Gastroesophageal sphincter (tissue), 4 donors: ENCODE measurements at regions not wholly inside any gene's neighbourhood (a gene's known extent, or its start where the extent isn't known, plus 50 kb on each side); places are given as distances from the start of the nearest gene placed in this dataset.

ENCODE experiments used
- ATAC-seq: fragments of 150-250 bp; one replicate; pipeline ENCODE4 v1.9.1; 2016; ENCODE audit warnings: mild to moderate bottlenecking, moderate library complexity
- H3K27ac ChIP-seq, 4 donors: fragments of 200-600 bp; sonication (generic) in 3 of 4; 1 replicate in 3 of 4; 2 replicates in 1 of 4; pipeline ENCODE4 v1.5.1; 2016 to 2019
- H3K27me3 ChIP-seq: fragments of 200-600 bp; sonication (generic); one replicate; pipeline ENCODE4 v1.5.1; 2019
- H3K36me3 ChIP-seq, 2 donors: fragments of 200-600 bp; sonication (generic); one replicate each; pipeline ENCODE4 v1.5.1; 2019; ENCODE audit warnings: control low read depth in 1 of 2
- H3K4me1 ChIP-seq, 3 donors: fragments of 200-600 bp; sonication (generic); 1 replicate in 2 of 3; 2 replicates in 1 of 3; pipeline ENCODE4 v1.5.1; 2016 to 2019; ENCODE audit warnings: control low read depth in 2 of 3
- H3K4me3 ChIP-seq, 2 donors: fragments of 200-600 bp; sonication (generic); one replicate each; pipeline ENCODE4 v1.5.1; 2019; ENCODE audit warnings: mild to moderate bottlenecking in 1 of 2, moderate library complexity in 1 of 2
- H3K9me3 ChIP-seq, 3 donors: fragments of 200-600 bp; sonication (generic); one replicate each; pipeline ENCODE4 v1.5.1; 2017 to 2019; ENCODE audit warnings: control low read depth in 2 of 3
- EP300 ChIP-seq: sonication (generic); formaldehyde crosslinking; IDR thresholded peaks from one replicate; pipeline ENCODE4 v1.6.1; 2017; ENCODE audit warnings: antibody characterized with exemption, mild to moderate bottlenecking
- POLR2A ChIP-seq, 2 donors: fragments of 450-650 bp; IDR thresholded peaks; one replicate each; pipeline ENCODE4 v1.6.1; 2017; ENCODE audit warnings: antibody characterized with exemption in 2 of 2, mild to moderate bottlenecking in 2 of 2, moderate library complexity in 1 of 2
- POLR2AphosphoS5 ChIP-seq: sonication (generic); formaldehyde crosslinking; IDR thresholded peaks from one replicate; pipeline ENCODE4 v1.6.1; 2017; ENCODE audit warnings: antibody characterized with exemption
- WGBS, 2 donors: methylation state at CpG; one replicate each; pipeline ENCODE4 v1.1.5; 2018; ENCODE audit warnings: low coverage in 1 of 2; 5-methylcytosine and 5-hydroxymethylcytosine counted together
- TF ChIP-seq, protein P1 (sequence below), 4 experiments: fragments of 200-600 bp in 2 of 4; fragments of 450-650 bp in 2 of 4; sonication (generic) in 1 of 4; IDR thresholded peaks; one replicate each; pipeline ENCODE4 v1.5.1; 2017 to 2019; ENCODE audit warnings: antibody characterized with exemption in 4 of 4, mild to moderate bottlenecking in 2 of 4, moderate library complexity in 2 of 4

DNA sequence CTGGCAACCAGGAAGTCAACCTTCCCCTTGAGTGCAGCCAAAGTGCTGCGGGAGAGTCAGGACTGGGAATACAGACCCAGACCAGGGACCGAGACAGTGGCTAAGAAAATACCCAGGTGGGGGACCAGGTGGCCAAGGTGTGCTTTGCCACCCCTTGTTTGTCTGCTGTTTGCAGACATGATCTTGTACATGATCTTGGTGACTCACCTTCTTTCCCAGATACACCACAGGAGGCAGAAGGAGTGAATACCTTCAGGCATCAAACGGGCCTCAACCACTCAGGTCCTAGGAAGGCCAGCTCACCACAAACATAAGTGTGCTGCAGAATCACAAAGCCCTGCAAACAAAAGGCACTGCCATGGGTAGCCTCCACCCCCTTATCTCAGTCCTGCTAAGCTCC is 62.0 kb downstream of the CNGA2 start:
- Histone ChIP-seq H3K4me1 (no peaks in the 10 kb centered on the region), H3K27ac (no peak overlapping the region), H3K27me3 (no peaks in the 10 kb centered on the region), H3K9me3 (no peaks in the 10 kb centered on the region), H3K36me3 (no peaks in the 10 kb centered on the region), H3K4me3 (no peak overlapping the region)
- ATAC-seq, result no peak
- WGBS, 2 donors, result 71% methylated on average over 1 of the region's 3 CpGs; no CpG with 5 or more reads in 1 of the 2 donors
- TF ChIP-seq POLR2A (IDR thresholded peaks at IDR 0.05) (no peak), EP300 (no peak), POLR2AphosphoS5 (no peak)
- TF ChIP-seq, protein P1, sequence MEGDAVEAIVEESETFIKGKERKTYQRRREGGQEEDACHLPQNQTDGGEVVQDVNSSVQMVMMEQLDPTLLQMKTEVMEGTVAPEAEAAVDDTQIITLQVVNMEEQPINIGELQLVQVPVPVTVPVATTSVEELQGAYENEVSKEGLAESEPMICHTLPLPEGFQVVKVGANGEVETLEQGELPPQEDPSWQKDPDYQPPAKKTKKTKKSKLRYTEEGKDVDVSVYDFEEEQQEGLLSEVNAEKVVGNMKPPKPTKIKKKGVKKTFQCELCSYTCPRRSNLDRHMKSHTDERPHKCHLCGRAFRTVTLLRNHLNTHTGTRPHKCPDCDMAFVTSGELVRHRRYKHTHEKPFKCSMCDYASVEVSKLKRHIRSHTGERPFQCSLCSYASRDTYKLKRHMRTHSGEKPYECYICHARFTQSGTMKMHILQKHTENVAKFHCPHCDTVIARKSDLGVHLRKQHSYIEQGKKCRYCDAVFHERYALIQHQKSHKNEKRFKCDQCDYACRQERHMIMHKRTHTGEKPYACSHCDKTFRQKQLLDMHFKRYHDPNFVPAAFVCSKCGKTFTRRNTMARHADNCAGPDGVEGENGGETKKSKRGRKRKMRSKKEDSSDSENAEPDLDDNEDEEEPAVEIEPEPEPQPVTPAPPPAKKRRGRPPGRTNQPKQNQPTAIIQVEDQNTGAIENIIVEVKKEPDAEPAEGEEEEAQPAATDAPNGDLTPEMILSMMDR (IDR thresholded peaks at IDR 0.05), result no peak

DNA sequence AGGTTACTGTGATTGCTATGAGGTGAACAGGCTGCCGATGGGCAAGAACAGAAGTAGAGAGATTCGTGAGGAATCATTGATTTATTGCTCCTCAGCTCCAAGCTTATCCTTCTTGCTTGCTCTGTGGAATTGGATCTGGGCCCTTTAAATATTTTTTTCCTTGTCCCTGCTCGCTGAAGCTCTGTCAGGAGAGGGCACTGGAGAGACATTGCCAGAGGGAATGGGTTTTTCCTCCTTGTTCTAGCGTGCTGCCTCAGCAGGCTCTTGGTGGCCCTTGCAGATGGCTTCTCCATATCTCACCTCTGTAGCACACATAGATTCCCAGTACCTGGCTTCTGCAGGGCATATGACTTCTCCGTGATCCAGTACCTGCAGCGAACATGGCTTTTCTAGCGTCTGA is 67.4 kb downstream of the CNGA2 start:
- TF ChIP-seq POLR2A (IDR thresholded peaks at IDR 0.05) (no peak), POLR2AphosphoS5 (no peak), EP300 (no peak)
- TF ChIP-seq, protein P1 (IDR thresholded peaks at IDR 0.05), result no peak
- Histone ChIP-seq H3K4me1 (no peaks in the 10 kb centered on the region), H3K27ac (no peak overlapping the region), H3K36me3 (no peaks in the 10 kb centered on the region), H3K4me3 (no peak overlapping the region), H3K9me3 (no peaks in the 10 kb centered on the region), H3K27me3 (no peaks in the 10 kb centered on the region)
- 50 to 66% methylated on average over 2 to 6 of the region's 7 CpGs for WGBS, 2 donors
- no peak for ATAC-seq

DNA sequence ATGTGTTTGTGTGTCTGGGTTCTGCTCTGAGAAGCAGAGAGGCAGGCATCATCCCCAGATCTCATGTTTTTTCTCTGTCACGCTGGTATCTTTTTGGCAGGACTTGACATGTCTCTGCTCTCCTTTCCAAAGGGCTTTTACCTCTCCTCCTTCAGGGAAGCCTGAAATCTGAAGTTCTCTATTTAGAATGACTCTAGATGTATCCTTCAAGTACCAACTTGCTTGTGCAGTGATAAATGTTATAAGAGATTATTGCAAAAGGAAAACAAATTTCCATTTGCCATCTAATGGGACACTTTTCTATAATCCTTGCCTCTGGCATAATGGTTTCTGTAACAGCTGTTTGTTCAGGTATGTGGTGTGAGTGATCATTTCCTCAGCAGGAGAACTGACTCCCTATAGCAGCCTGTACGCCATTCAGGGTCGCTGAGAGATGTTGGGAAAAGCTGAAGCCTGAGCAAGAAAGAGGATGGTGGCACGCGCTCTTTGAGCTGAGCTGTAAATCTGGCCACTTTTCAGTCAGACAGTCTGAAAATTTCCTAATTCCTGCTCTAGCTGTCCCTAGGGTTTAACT is 72.5 kb downstream of the CNGA2 start:
- no peak for ATAC-seq
- H3K4me1 ChIP-seq, result no peaks in the 10 kb centered on the region
- H3K27ac ChIP-seq, result no peak overlapping the region
- H3K27me3 ChIP-seq, result no peaks in the 10 kb centered on the region
- H3K36me3 ChIP-seq, result no peaks in the 10 kb centered on the region
- H3K4me3 ChIP-seq, result no peak overlapping the region
- no peaks in the 10 kb centered on the region for H3K9me3 ChIP-seq
- WGBS, 2 donors, result 83% methylated on average over 1 of the region's 5 CpGs; no CpG with 5 or more reads in 1 of the 2 donors
- no peak for TF ChIP-seq POLR2AphosphoS5
- TF ChIP-seq POLR2A (IDR thresholded peaks at IDR 0.05), result no peak
- TF ChIP-seq, protein P1 (IDR thresholded peaks at IDR 0.05), result no peak
- no peak for TF ChIP-seq EP300

DNA sequence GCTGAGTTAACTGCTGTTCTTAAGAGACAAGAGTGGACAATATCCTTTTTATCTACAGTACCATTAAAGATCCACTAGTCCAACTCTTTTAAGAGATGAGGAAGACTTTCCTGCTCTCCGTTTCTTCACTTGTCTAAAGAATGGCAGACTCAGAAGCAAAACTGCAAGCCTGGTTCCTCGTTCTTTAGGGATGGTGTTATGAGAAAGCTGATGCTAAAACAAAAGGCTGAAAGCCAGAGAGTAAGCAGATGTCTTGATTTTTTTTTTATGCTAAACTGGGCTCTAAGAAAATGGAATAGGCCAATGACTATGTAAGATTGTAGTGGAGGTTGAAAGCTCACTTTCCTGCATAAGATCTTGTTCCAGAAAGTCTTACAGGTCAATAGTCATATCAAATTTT is 78.1 kb downstream of the CNGA2 start:
- H3K36me3 ChIP-seq, result no peaks in the 10 kb centered on the region
- no peak for ATAC-seq
- H3K4me3 ChIP-seq, result no peak overlapping the region
- no peak overlapping the region for H3K27ac ChIP-seq
- WGBS, 2 donors, result 47 to 52% methylated on average over 2 of the region's 2 CpGs
- no peaks in the 10 kb centered on the region for H3K9me3 ChIP-seq
- no peaks in the 10 kb centered on the region for H3K4me1 ChIP-seq
- TF ChIP-seq, protein P1 (IDR thresholded peaks at IDR 0.05), result no peak
- TF ChIP-seq EP300 (no peak), POLR2AphosphoS5 (no peak), POLR2A (IDR thresholded peaks at IDR 0.05) (no peak)
- H3K27me3 ChIP-seq, result no peaks in the 10 kb centered on the region

DNA sequence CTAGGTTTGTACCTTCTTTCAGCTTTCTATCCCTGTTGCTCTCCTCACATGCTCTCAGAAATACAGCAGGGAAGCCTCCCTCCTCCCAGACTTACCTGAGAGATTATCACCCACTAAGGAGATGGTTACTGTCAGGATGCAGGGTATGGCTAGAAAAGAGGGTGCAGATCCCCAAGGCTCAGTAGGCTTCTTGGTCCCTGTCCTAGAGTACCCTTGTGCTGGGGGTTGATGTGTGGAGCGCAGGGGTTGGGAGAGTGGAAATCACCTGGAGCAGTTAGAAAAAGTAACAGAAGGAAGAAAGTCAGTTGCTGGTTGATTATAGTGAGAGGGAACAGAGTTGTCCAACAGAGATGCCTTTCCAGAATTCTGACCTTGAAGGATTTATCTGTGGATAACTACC is 80.2 kb downstream of the CNGA2 start:
- Histone ChIP-seq H3K9me3 (no peaks in the 10 kb centered on the region), H3K27me3 (no peaks in the 10 kb centered on the region), H3K27ac (no peak overlapping the region), H3K4me3 (no peak overlapping the region), H3K36me3 (no peaks in the 10 kb centered on the region), H3K4me1 (no peaks in the 10 kb centered on the region)
- ATAC-seq, result no peak
- no peak for TF ChIP-seq POLR2A (IDR thresholded peaks at IDR 0.05)
- no peak for TF ChIP-seq POLR2AphosphoS5
- TF ChIP-seq, protein P1 (IDR thresholded peaks at IDR 0.05), result no peak
- no peak for TF ChIP-seq EP300
- WGBS, 2 donors, result 60% methylated on average over 1 of the region's 1 CpG; no CpG with 5 or more reads in 1 of the 2 donors
